Panc1 (cell line): ENCODE measurements at regions not wholly inside any gene's neighbourhood (a gene's known extent, or its start where the extent isn't known, plus 50 kb on each side); places are given as distances from the start of the nearest gene placed in this dataset.

Source experiments
- ATAC-seq: fragments of 200-7000 bp; cut with Tn5 transposase; 2 replicates; pipeline ENCODE4 v1.9.1; 2020; ENCODE audit warnings: mild to moderate bottlenecking, moderate library complexity
- BruUV-seq: library from RNA; stranded (reverse); fragments of 400-500 nt; replicated peaks from 2 replicates; lab custom pipeline; 2021; lab: Mats Ljungman, UMichigan
- CTCF ChIA-PET: fragments of 300-600 bp; sonication (Branson Sonifier 250); formaldehyde crosslinking; loops from one replicate; lab custom pipeline; 2022; ENCODE audit warnings: antibody characterized with exemption; lab: Charles Lee
- POLR2A ChIA-PET: fragments of 300-600 bp; sonication (Branson Sonifier 250); formaldehyde crosslinking; loops from one replicate; lab custom pipeline; 2022; ENCODE audit warnings: antibody characterized with exemption; lab: Charles Lee
- DNase-seq: peaks from one replicate; pipeline ENCODE4 v3.0.0-alpha.2; 2010; ENCODE audit warnings: low read depth, low spot score
- H3K27ac ChIP-seq: 2 replicates; pipeline ENCODE4 v1.5.1; 2011; ENCODE audit warnings: mild to moderate bottlenecking, low read length, inconsistent platforms
- H3K27me3 ChIP-seq: fragments of 200-500 bp; sonication (Bioruptor generic); 2 replicates; pipeline ENCODE4 v1.6.0; 2014; ENCODE audit warnings: low read length, inconsistent platforms; ENCODE audit not compliant: control insufficient read depth, insufficient read depth
- H3K36me3 ChIP-seq: fragments of 200-500 bp; sonication (Bioruptor generic); 2 replicates; pipeline ENCODE4 v1.5.1; 2014; ENCODE audit warnings: inconsistent platforms, mild to moderate bottlenecking, low read length, moderate library complexity; ENCODE audit not compliant: control insufficient read depth, insufficient read depth
- H3K4me1 ChIP-seq: 2 replicates; pipeline ENCODE4 v1.5.1; 2011; ENCODE audit warnings: inconsistent platforms, mild to moderate bottlenecking, low read length, moderate library complexity; ENCODE audit not compliant: control insufficient read depth, insufficient read depth
- H3K4me3 ChIP-seq, 2 experiments: 2 replicates each; pipeline ENCODE4 v1.5.1; 2011 to 2012; ENCODE audit warnings: low read depth in 2 of 2, low read length in 2 of 2, mild to moderate bottlenecking in 2 of 2, inconsistent platforms in 1 of 2, moderate library complexity in 1 of 2
- H3K9me3 ChIP-seq: fragments of 200-500 bp; sonication (Bioruptor generic); 2 replicates; pipeline ENCODE4 v1.5.1; 2014; ENCODE audit warnings: low read depth, mild to moderate bottlenecking, inconsistent platforms, low read length, moderate library complexity; ENCODE audit not compliant: control insufficient read depth, insufficient read depth
- POLR2AphosphoS5 ChIP-seq: IDR thresholded peaks from 2 replicates; pipeline ENCODE4 v1.6.1; 2012; ENCODE audit warnings: mild to moderate bottlenecking, low read depth, low read length, moderate library complexity
- REST ChIP-seq, 2 experiments: IDR thresholded peaks; 2 replicates each; pipeline ENCODE4 v1.6.1; 2011 to 2012; ENCODE audit warnings: low read depth in 2 of 2, control low read depth in 1 of 2, low read length in 1 of 2, mild to moderate bottlenecking in 1 of 2, moderate library complexity in 1 of 2; ENCODE audit not compliant: insufficient read depth in 1 of 2
- SIN3A ChIP-seq: IDR thresholded peaks from 2 replicates; pipeline ENCODE4 v1.6.1; 2012; ENCODE audit warnings: low read depth, mild to moderate bottlenecking, low read length, moderate library complexity, borderline replicate concordance; ENCODE audit not compliant: insufficient read depth
- TCF7L2 ChIP-seq: IDR thresholded peaks from 2 replicates; pipeline ENCODE4 v1.6.1; 2011; ENCODE audit warnings: mild to moderate bottlenecking, low read depth, low read length, inconsistent platforms
- in situ Hi-C: cut with HindIII; loops from 2 replicates; pipeline ENCODE4 v1.10.0; 2016; ENCODE audit warnings: low sequenced_read_pairs, low pct_unique_long_range_greater_than_20kb
- intact Hi-C: fragments of 100-400 bp; cut with micrococcal nuclease; formaldehyde crosslinking; loops from one replicate; pipeline ENCODE4 v1.10.0; 2022; ENCODE audit not compliant: unreplicated experiment
- TF ChIP-seq, protein P1 (sequence below): fragments of 450-650 bp; IDR thresholded peaks from 2 replicates; pipeline ENCODE4 v1.5.1; 2017; ENCODE audit warnings: mild to moderate bottlenecking

DNA sequence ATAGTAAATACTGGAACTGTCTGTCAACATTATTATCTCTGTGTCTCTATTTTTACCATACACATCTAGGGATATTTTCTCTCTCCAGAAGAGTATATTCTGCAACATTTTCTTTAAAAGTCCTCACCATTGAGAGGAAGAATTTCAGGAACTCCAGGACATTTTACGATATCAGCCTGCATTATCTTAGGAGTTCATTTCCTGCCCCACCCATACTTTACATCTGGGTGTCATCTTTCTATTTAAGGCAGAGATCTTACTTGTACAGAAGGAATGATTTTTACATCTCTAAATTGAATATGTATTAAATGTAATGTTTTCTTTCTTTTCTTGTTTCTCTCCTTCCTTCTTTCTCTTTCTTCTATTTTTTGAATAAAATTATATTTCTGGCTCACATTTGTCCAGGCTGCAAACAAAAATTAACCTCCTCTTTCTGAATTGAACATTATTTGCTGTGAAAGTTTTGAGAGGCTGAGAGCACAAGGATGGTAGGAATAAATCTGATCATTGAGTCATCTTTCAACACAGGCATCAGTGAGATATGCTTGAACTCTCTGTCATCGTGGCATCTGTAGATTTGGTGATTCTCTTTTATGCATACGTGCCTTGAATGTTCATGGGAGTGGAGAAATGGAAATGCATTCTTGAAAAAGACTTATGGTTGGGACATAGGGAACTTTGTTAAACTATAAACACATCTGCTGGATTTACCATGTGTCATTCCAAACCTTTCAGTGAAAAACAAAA lies 753.6 kb downstream of the SLC16A7 start:
- Histone ChIP-seq H3K36me3 (no peaks in the 10 kb centered on the region), H3K27ac (no peak overlapping the region), H3K4me1 (no peaks in the 10 kb centered on the region), H3K9me3 (no peaks in the 10 kb centered on the region; the same call in 1 of the 2 replicates), H3K4me3 (no peak overlapping the region), H3K27me3 (no peaks in the 10 kb centered on the region)
- intact Hi-C loops, result no loop called here
- DNase-seq, result no peak
- in situ Hi-C loops, result no loop called here
- CTCF ChIA-PET, result no interaction called here
- no peak for ATAC-seq
- BruUV-seq, result no TSS peak
- TF ChIP-seq, protein P1, sequence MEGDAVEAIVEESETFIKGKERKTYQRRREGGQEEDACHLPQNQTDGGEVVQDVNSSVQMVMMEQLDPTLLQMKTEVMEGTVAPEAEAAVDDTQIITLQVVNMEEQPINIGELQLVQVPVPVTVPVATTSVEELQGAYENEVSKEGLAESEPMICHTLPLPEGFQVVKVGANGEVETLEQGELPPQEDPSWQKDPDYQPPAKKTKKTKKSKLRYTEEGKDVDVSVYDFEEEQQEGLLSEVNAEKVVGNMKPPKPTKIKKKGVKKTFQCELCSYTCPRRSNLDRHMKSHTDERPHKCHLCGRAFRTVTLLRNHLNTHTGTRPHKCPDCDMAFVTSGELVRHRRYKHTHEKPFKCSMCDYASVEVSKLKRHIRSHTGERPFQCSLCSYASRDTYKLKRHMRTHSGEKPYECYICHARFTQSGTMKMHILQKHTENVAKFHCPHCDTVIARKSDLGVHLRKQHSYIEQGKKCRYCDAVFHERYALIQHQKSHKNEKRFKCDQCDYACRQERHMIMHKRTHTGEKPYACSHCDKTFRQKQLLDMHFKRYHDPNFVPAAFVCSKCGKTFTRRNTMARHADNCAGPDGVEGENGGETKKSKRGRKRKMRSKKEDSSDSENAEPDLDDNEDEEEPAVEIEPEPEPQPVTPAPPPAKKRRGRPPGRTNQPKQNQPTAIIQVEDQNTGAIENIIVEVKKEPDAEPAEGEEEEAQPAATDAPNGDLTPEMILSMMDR, result no peak
- TF ChIP-seq SIN3A (no peak), POLR2AphosphoS5 (no peak), TCF7L2 (no peak), REST (IDR thresholded peaks at IDR 0.05; ENCODE audit: insufficient read depth in 1 of 2, low read depth in 2 of 2, low read length in 1 of 2) (no peak)
- POLR2A ChIA-PET, result no interaction called here

- Histone ChIP-seq H3K27me3 (no peaks in the 10 kb centered on the region), H3K4me1 (no peaks in the 10 kb centered on the region), H3K4me3 (no peak overlapping the region), H3K27ac (no peak overlapping the region), H3K36me3 (no peaks in the 10 kb centered on the region), H3K9me3 (no peaks in the 10 kb centered on the region)
- ATAC-seq (no peak), DNase-seq (no peak)
- POLR2A ChIA-PET, result no interaction called here
- TF ChIP-seq SIN3A (no peak), POLR2AphosphoS5 (no peak), TCF7L2 (no peak), REST (IDR thresholded peaks at IDR 0.05; ENCODE audit: insufficient read depth in 1 of 2, low read depth in 2 of 2, low read length in 1 of 2) (no peak)
- TF ChIP-seq, protein P1, result no peak
- intact Hi-C loops, result no loop called here
- in situ Hi-C loops, result no loop called here
- BruUV-seq, result no TSS peak
- CTCF ChIA-PET, result no interaction called here
These were observed 791.5 kb downstream of the SLC16A7 start for GRCh38 chr12:60387356-60387755.
